GM21737 (cell line): ENCODE measurements at regions not wholly inside any gene's neighbourhood (a gene's known extent, or its start where the extent isn't known, plus 50 kb on each side); places are given as distances from the start of the nearest gene placed in this dataset.

ENCODE experiments used
- ATAC-seq: cut with Tn5 transposase; IDR thresholded peaks from one replicate; pipeline ENCODE4 v1.9.1; 2021; ENCODE audit warnings: mild to moderate bottlenecking, moderate library complexity; ENCODE audit not compliant: unreplicated experiment

DNA sequence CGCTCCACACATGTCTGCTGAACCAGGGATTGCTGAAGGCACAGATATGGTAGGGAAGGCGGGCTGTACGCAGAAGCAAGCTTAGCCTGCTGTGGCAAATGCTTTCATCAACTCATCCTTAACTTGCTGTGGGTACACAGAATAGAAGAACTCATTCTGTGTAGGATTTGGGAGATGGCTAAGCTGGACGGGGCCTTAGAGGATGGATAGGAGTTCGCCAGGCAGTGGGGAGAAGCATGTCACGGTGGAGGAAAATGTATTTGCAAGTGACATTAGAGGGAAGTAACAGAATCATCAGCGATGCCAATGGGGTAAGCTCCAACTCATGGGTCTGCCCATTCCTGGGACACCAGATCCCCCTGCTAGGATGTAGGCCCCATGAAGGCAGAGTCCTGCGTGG, 96.7 kb upstream of the SMIM21 start:
- ATAC-seq = no peak

- ATAC-seq = no peak
These were observed 94.3 kb upstream of the SMIM21 start for GRCh38 chr18:75521816-75522215.

- ATAC-seq = no peak
These were observed 90.5 kb upstream of the SMIM21 start for GRCh38 chr18:75518007-75518406.

DNA sequence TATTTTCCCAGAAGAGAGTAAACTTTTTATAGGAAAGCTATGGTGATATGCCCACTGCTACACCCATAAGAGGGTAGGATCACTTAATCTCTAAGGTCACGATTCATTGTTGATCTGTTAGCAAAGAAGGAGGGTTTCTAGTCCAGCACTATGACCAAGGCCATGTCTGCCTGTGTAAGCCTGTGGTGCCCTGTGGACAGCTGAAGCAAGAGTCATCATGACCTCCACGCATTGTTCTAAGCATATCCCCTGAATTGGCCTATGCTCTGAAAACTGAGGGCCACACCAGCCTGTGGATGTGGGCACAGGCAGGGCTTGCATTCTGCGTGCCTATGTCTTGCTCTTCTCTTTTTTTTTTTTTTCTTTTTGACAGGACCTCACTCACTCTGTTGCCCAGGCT, 89.8 kb upstream of the SMIM21 start:
- no peak for ATAC-seq

DNA sequence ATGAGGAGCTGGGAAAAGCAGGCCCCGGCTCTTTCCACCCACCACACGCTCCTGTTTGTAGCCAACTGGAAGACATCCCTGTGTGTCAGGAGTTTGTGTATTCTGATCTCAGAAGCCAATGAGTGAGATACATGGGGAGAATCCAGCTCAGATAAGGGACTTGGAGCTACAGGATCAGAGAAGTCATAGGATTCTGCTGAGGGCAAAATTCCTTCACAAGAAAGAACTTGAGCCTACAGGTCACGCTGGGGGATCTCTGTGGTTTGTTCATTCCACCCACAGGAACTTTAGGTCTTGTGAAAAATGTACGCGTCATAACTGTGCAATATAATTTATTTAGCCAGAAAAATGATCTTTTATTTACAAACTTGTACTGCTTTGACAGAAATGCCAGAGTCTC, 80.1 kb upstream of the SMIM21 start:
- ATAC-seq = no peak

GRCh38 chr18:75506913-75507312, 79.4 kb upstream of the SMIM21 start:
- ATAC-seq = no peak

DNA sequence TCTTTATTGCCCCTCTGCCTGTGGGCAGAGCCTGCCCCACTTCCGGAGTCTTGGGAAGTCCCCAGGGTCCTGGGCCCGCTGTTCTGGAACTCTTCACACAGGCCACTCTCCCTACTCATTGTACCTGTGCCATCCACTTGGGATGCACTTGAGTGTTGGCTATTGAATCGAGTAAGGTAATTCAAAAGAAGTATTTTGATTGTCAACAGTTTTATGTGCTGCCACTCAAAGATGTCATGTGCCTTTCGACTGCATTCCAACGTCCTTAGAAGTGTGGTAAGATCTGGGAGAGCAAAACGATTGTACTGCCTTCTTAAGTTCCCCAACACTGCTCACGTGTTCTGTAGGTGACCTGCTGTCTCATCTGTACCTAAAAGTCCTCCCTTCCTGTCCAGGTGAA, 77.0 kb upstream of the SMIM21 start:
- no peak for ATAC-seq

GRCh38 chr18:75503615-75504014, 76.1 kb upstream of the SMIM21 start:
- ATAC-seq = no peak

DNA sequence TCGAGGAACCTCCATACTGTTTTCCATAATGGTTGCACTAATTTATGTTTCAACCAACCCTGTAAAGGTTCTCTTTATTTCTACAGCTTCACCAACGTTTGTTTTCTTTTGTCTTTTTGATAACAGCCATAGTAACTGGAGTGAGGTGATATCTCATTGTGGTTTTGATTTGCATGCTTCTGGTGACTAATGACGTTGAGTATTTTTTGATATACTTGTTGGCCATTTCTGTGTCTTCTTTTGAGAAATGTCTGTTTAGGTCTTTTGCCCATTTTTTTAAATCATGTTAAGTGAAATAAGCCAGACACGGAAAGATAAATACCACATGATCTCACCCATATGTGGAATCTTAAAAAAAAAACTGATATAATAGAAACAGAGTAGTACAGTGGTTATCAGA, 74.8 kb upstream of the SMIM21 start:
- no peak for ATAC-seq

GRCh38 chr18:75500545-75500944, 73.0 kb upstream of the SMIM21 start:
- no peak for ATAC-seq

DNA sequence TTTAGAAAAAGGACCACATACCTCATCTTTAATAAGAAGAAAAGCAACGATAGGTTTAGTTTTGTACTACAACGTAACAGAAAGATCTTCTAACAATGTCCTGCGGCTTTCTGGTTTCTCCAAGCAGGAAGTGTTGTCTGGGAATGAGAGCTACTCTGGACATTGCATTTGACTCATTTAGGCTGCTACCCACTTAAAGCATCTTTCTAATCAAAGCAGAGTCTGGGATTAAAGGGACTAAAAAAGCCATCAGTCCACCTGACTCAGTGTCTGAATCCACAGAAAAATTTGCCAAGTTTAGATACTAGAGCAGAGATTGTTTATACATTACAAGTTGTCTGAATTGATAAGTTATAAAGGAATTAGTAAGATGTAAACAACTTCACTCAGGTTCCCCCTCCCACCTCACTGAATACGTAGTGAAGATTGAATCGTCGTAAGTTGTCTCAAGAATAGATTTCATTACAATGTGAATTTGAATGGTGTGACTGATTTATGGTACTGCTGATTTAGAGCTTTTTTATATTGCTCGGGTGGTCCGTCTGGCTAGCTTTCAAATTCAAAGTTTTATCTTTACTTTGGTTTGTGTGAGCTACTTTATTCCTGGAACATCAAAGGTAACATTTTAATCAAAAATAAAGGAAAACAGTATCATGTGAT, 70.2 kb upstream of the SMIM21 start:
- no peak for ATAC-seq

- no peak for ATAC-seq
These were observed 68.6 kb upstream of the SMIM21 start for GRCh38 chr18:75496151-75496550.

GRCh38 chr18:75492852-75493251, 65.3 kb upstream of the SMIM21 start:
- ATAC-seq = no peak

DNA sequence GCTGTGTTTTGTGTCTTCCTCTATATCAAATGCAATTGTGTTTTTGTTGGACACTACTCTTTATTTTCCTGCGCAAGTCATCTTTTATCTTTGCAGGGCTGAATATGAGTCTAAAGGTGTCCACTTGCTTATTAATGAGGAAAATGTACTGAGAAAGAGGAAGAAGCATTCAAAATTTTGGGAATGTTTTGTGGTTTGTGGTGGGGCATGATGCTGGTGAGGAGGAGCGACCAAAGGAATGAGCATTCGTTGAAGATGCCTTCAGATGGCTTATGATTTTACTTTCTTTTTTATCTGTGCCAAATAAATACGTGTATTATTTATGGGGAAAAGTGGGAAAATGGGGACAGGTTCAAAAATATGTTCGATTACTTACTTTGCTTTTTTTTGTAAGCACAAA, 63.9 kb upstream of the SMIM21 start:
- no peak for ATAC-seq

DNA sequence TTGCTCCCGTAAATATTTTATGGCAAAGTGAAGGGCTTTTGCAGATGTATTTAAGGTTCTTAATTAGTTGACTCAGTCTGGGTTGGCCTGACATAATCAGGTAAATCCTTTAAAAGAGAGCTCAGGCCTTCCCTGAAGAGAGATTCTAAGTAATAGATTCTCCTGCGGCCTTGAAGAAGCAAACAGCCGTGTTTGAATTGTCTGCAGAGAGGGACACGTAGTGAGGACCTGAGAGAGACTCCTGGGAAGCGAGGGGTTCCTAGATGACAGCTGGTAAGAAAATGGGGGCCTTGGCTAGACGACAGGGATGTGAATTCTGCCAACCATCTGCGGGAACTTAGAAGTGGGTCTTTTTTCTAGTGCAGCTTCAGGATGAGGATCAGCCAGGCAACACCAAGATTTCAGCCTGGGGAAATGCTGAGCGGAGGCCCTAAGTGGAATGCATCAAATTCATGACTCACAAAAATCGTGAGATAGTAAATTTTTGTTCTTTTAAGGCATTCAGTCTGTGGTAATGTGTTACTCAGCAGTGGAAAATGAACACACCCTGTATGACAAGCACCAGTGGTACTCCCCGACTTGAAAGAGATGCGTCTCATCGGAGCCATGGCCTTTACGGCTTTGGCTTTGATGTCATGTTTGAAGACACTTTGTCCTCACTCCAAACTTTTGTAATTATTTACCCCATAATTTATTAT, 62.1 kb upstream of the SMIM21 start:
- ATAC-seq = no peak

DNA sequence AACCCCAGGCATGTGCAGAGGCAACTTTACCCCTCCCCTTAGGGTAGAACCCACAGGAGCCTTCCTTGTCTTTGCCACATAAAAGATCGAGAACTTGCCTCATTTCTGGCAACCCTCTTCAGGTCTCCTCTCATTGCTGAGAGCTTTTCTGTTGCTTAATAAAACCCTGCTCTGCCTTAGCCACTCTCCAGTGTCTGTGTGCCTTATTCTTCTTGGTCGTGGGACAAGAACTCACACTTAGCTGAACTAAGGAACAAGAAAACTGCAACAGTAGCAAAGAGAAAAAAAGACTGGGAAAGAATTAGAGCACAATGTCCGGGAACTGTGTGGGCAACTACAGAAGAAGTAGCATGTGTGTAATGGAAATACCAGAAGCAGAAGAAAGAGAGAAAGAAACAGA, 56.2 kb upstream of the SMIM21 start:
- no peak for ATAC-seq

DNA sequence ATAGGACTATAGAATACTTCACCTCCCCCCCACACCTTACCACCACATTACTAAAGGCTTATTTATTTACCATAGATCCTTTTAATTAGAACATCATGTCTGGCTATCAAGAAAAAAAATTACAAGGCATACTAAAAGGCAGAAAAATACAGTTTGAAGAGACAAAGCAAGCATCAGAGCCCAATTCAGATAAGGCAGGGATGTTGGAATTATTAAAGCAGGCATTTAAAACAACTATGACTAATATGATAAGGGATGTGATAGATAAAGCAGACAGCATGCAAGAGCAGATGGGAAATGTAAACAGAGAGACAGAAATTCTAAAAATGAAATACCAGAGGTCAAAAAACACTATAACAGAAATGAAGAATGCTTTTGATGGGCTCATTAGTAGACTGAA, 55.4 kb upstream of the SMIM21 start:
- ATAC-seq = no peak

GRCh38 chr18:75480487-75480886, 53.0 kb upstream of the SMIM21 start:
- ATAC-seq = no peak

DNA sequence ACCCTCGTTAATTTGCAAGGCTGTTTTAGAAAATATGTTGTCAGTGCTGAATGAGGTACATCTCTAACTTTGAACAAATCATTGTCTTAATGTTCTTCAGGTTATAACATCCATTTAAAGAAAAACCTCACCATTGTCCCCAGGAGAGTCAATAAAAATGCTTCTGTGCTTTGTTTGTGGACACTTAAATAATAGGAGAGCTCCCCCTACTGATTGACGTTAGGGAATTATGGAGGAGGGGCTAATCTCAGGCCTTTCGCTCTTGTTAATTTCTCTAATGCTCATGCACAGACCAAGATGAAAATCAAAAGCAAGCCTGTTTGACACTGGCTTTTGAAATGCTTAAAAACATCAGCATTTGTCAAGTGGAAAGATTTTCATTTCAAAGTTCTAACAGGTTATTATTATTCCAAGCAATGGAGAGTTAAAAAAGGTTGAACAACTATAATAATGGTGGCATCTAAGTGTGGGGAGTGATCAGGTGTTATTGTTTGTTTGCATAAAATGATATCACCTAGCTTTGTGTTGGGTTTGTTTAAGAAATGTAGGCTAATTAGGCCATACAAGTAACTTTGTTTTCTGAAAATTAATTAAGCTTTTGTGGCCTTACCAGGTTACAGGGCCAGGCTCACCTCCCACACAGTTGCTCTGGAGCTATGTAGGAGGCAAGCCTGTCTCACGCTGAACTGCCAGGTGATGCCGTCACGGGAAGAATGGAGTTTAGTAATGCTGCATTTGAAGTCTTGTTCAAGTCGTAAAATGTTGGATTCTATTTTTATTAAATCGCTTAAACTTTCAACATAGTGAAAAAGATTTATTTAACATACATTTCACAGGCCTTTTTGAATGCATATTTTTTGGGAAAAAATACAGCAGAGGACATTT, 51.7 kb upstream of the SMIM21 start:
- ATAC-seq = peak; percentile 65

DNA sequence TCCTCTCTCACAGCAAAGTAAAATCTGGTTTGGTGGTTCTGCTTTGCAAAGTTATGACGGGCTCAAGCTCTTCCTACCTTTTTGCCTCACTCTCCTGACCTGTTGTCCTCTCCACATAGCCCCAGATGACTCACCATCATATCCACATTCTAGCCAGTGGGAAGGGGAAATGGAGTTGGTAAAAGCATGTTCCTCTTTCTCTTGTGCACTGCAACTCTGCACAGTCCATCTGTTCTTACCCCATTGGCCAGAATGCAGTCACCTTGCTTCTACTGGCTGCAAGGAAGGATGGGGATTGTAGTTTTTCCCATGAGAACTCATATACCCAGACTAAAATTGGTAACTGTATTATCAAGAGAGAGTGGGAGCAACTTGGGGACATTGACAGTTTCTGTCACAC, 50.4 kb upstream of the SMIM21 start:
- no peak for ATAC-seq
